HEK293T (cell line): ENCODE measurements at regions not wholly inside any gene's neighbourhood (a gene's known extent, or its start where the extent isn't known, plus 50 kb on each side); places are given as distances from the start of the nearest gene placed in this dataset.

Experiments
- BHLHE40 ChIP-seq: fragments of 450-650 bp; IDR thresholded peaks from 2 replicates; pipeline ENCODE4 v1.6.1; 2016; ENCODE audit warnings: mild to moderate bottlenecking, moderate library complexity, borderline replicate concordance
- FOXM1 ChIP-seq: fragments of 450-650 bp; IDR thresholded peaks from 2 replicates; pipeline ENCODE4 v1.6.1; 2017; ENCODE audit warnings: mild to moderate bottlenecking, borderline replicate concordance
- SUZ12 ChIP-seq: fragments of 450-650 bp; IDR thresholded peaks from 2 replicates; pipeline ENCODE4 v1.6.1; 2016; ENCODE audit warnings: mild to moderate bottlenecking

- no peak for TF ChIP-seq FOXM1
- no peak for TF ChIP-seq BHLHE40
- TF ChIP-seq SUZ12: no peak
Measured at GRCh38 chr22:44549701-44550100, 51.7 kb upstream of the RTL6 start.
